K562 (cell line): ENCODE measurements at regions not wholly inside any gene's neighbourhood (a gene's known extent, or its start where the extent isn't known, plus 50 kb on each side); places are given as distances from the start of the nearest gene placed in this dataset.

ENCODE experiments used
- ATAC-seq: fragments of 200-7000 bp; cut with Tn5 transposase; 3 replicates; pipeline ENCODE4 v1.9.1; 2020; ENCODE audit warnings: moderate library complexity
- BruUV-seq: library from RNA; stranded (reverse); fragments of 400-500 nt; replicated peaks from 2 replicates; lab custom pipeline; 2021; lab: Mats Ljungman, UMichigan
- CTCF ChIA-PET: fragments of 300-600 bp; formaldehyde crosslinking; extraction: SDS; loops from one replicate; lab custom pipeline; 2021; ENCODE audit warnings: low intra/inter-chr PET ratio; lab: Yijun Ruan, JAX
- POLR2A ChIA-PET: fragments of 300-600, 350-650 bp; sonication (Branson Sonifier 250); formaldehyde crosslinking; extraction: SDS; loops from one replicate; lab custom pipeline; 2021; ENCODE audit warnings: antibody characterized with exemption, inconsistent platforms; lab: Yijun Ruan, JAX
- DNase-seq, 4 experiments: peaks; one replicate each; pipeline versions ENCODE4 v3.0.0 to v3.0.0-alpha.2; 2011 to 2018; ENCODE audit warnings: low spot score in 3 of 4, mixed read lengths in 3 of 4; ENCODE audit errors: extremely low read depth in 1 of 4
- FAIRE-seq: peaks from 2 replicates; lab custom pipeline; 2011; peaks lifted over from hg19 to GRCh38; lab: Jason Lieb, UNC
- H2AFZ ChIP-seq: 2 replicates; pipeline ENCODE4 v1.6.0; 2011; ENCODE audit warnings: low read depth, low read length, control low read depth, inconsistent platforms
- H3K27ac ChIP-seq: fragments of 200-600 bp; 3 replicates; pipeline ENCODE4 v1.8.0; 2011; ENCODE audit warnings: low read depth, mild to moderate bottlenecking, control low read depth, inconsistent platforms, low read length, moderate library complexity, mixed read lengths; ENCODE audit errors: extremely low read depth
- H3K27me3 ChIP-seq, 2 experiments: fragments of 300-600 bp in 1 of 2; 2 replicates in 1 of 2; 3 replicates in 1 of 2; pipeline versions ENCODE4 v1.6.0 to v1.8.0; 2011; ENCODE audit warnings: inconsistent platforms in 2 of 2, low read length in 2 of 2, mild to moderate bottlenecking in 1 of 2, mixed read lengths in 1 of 2, moderate library complexity in 1 of 2; ENCODE audit not compliant: control insufficient read depth in 2 of 2, insufficient read depth in 2 of 2
- H3K36me3 ChIP-seq: fragments of 300-600 bp; 3 replicates; pipeline ENCODE4 v1.8.0; 2011; ENCODE audit warnings: mild to moderate bottlenecking, low read length, inconsistent platforms; ENCODE audit not compliant: control insufficient read depth, insufficient read depth
- H3K4me1 ChIP-seq, 2 experiments: fragments of 200-600 bp in 1 of 2; replicated peaks in 1 of 2; 2 replicates in 1 of 2; 3 replicates in 1 of 2; pipeline versions ENCODE4 v1.5.1 to v1.8.0; 2011; ENCODE audit warnings: inconsistent platforms in 2 of 2, low read length in 2 of 2, mild to moderate bottlenecking in 1 of 2, mixed read lengths in 1 of 2, moderate library complexity in 1 of 2; ENCODE audit not compliant: control insufficient read depth in 2 of 2, insufficient read depth in 2 of 2
- H3K4me2 ChIP-seq: 2 replicates; pipeline ENCODE4 v1.6.1; 2011; ENCODE audit warnings: low read length, control low read depth, inconsistent platforms, mixed read lengths; ENCODE audit not compliant: insufficient read depth
- H3K4me3 ChIP-seq: fragments of 200-600 bp; sonication (generic), shearing (Covaris generic); 2 replicates; pipeline ENCODE4 v1.5.1; 2016; ENCODE audit warnings: control low read depth, inconsistent platforms
- H3K79me2 ChIP-seq: fragments of 200-600 bp; 3 replicates; pipeline ENCODE4 v1.8.0; 2011; ENCODE audit warnings: low read length, inconsistent platforms; ENCODE audit not compliant: control insufficient read depth, insufficient read depth
- H3K9ac ChIP-seq, 2 experiments: 2 replicates each; pipeline versions ENCODE4 v1.6.0 to v1.6.1; 2011; ENCODE audit warnings: low read depth in 2 of 2, low read length in 2 of 2, control low read depth in 1 of 2, inconsistent platforms in 1 of 2, mild to moderate bottlenecking in 1 of 2, mixed read lengths in 1 of 2; ENCODE audit not compliant: insufficient read depth in 1 of 2
- H3K9me1 ChIP-seq: one replicate; pipeline ENCODE4 v1.6.0; 2011; ENCODE audit warnings: inconsistent platforms, mild to moderate bottlenecking, low read length, moderate library complexity; ENCODE audit not compliant: control insufficient read depth, insufficient read depth
- H3K9me3 ChIP-seq: replicated peaks from 2 replicates; pipeline ENCODE4 v1.5.1; 2011; ENCODE audit warnings: low read depth, low read length, inconsistent platforms; ENCODE audit not compliant: control insufficient read depth, insufficient read depth
- H4K20me1 ChIP-seq: replicated peaks from 2 replicates; pipeline ENCODE4 v1.6.1; 2011; ENCODE audit warnings: low read length, inconsistent platforms, mixed read lengths; ENCODE audit not compliant: control insufficient read depth, insufficient read depth
- NUFIP1 ChIP-seq: fragments of 450-650 bp; IDR thresholded peaks from 2 replicates; pipeline ENCODE4 v1.6.1; 2018; ENCODE audit not compliant: partially characterized antibody
- POLR3A ChIP-seq: IDR thresholded peaks from 2 replicates; pipeline ENCODE4 v1.6.1; 2011; ENCODE audit warnings: borderline replicate concordance, mild to moderate bottlenecking, moderate library complexity; ENCODE audit not compliant: insufficient read length, insufficient read depth; ENCODE audit errors: extremely low read depth
- SMAD3 ChIP-seq: fragments of 450-650 bp; formaldehyde crosslinking; conservative IDR thresholded peaks from 2 replicates; pipeline ENCODE4 v1.4.0; 2020; ENCODE audit warnings: mild to moderate bottlenecking
- ZNF175 ChIP-seq: fragments of 200-800 bp; sonication (Bioruptor generic); IDR thresholded peaks from 2 replicates; pipeline ENCODE4 v1.6.1; 2016; ENCODE audit warnings: low read depth, mild to moderate bottlenecking, missing genetic modification characterization, missing compliant biosample characterization
- ZNF431 ChIP-seq: sonication (generic); formaldehyde crosslinking; IDR thresholded peaks from 2 replicates; pipeline ENCODE4 v1.8.0; 2022; ENCODE audit warnings: mild to moderate bottlenecking, missing genetic modification reagents
- ZNF507 ChIP-seq: conservative IDR thresholded peaks from 2 replicates; pipeline ENCODE4 v1.6.1; 2017; ENCODE audit warnings: missing genetic modification characterization, missing compliant biosample characterization
- WGBS: fragments of 100-300 bp; shearing (Covaris generic); methylation state at CpG from one replicate; pipeline ENCODE4 v1.1.6; 2016; ENCODE audit warnings: low coverage, mixed read lengths; ENCODE audit not compliant: insufficient coverage; ENCODE audit errors: missing lambda C conversion rate; 5-methylcytosine and 5-hydroxymethylcytosine counted together
- in situ Hi-C: fragments of 300-500 bp; cut with MboI; formaldehyde crosslinking; loops from 4 replicates; pipeline ENCODE4 v1.15.0; 2018; ENCODE audit warnings: inconsistent platforms, mixed read lengths
- intact Hi-C: fragments of 100-400 bp; cut with micrococcal nuclease; formaldehyde crosslinking; loops from 2 replicates; pipeline ENCODE4 v1.14.2; 2022
- TF ChIP-seq, protein P1 (sequence below): fragments of 200-800 bp; sonication (Bioruptor generic); IDR thresholded peaks from 2 replicates; pipeline ENCODE4 v1.6.1; 2017; ENCODE audit warnings: missing genetic modification characterization, missing compliant biosample characterization
- TF ChIP-seq, protein P2 (sequence below): fragments of 250-450 bp; sonication (Bioruptor Pico); IDR thresholded peaks from 2 replicates; pipeline ENCODE4 v1.5.0; 2020; ENCODE audit warnings: mild to moderate bottlenecking, borderline replicate concordance

DNA sequence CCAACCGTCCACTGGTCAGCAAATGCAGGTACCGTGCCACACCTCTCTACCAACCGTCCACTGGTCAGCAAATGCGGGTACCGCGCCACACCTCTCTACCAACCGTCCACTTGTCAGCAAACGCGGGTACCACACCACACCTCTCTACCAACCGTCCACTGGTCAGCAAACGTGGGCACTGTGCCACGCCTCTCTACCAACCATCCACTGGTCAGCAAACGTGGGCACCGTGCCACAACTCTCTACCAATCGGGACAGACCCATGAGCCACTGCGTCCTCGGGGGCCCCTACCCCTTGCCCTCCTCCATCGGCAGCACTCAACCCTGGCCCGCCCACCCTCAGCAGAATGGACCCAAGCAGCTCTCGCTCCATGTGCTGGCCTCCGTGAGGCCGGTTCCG, 226.4 kb upstream of the SALL3 start:
- DNase-seq: no peak
- WGBS: 6% methylated on average over 11 of the region's 23 CpGs
- no peak overlapping the region for H2AFZ ChIP-seq
- no peaks in the 10 kb centered on the region for H4K20me1 ChIP-seq
- no peaks in the 10 kb centered on the region for H3K4me1 ChIP-seq
- no peaks in the 10 kb centered on the region; a peak in 1 of 5 replicates for H3K27me3 ChIP-seq
- ChIA-PET CTCF (no interaction called here), POLR2A (no interaction called here)
- in situ Hi-C loops (no loop called here), intact Hi-C loops (no loop called here)
- H3K4me3 ChIP-seq: no peak overlapping the region
- H3K9me1 ChIP-seq: no peaks in the 10 kb centered on the region
- TF ChIP-seq NUFIP1 (no peak), ZNF175 (CRISPR knock-in tag) (no peak), SMAD3 (CRISPR knock-in tag) (no peak), ZNF431 (CRISPR knock-in tag) (no peak), ZNF507 (tag) (no peak), POLR3A (no peak)
- TF ChIP-seq, protein P1, sequence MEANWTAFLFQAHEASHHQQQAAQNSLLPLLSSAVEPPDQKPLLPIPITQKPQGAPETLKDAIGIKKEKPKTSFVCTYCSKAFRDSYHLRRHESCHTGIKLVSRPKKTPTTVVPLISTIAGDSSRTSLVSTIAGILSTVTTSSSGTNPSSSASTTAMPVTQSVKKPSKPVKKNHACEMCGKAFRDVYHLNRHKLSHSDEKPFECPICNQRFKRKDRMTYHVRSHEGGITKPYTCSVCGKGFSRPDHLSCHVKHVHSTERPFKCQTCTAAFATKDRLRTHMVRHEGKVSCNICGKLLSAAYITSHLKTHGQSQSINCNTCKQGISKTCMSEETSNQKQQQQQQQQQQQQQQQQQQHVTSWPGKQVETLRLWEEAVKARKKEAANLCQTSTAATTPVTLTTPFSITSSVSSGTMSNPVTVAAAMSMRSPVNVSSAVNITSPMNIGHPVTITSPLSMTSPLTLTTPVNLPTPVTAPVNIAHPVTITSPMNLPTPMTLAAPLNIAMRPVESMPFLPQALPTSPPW: no peak
- TF ChIP-seq, protein P2, sequence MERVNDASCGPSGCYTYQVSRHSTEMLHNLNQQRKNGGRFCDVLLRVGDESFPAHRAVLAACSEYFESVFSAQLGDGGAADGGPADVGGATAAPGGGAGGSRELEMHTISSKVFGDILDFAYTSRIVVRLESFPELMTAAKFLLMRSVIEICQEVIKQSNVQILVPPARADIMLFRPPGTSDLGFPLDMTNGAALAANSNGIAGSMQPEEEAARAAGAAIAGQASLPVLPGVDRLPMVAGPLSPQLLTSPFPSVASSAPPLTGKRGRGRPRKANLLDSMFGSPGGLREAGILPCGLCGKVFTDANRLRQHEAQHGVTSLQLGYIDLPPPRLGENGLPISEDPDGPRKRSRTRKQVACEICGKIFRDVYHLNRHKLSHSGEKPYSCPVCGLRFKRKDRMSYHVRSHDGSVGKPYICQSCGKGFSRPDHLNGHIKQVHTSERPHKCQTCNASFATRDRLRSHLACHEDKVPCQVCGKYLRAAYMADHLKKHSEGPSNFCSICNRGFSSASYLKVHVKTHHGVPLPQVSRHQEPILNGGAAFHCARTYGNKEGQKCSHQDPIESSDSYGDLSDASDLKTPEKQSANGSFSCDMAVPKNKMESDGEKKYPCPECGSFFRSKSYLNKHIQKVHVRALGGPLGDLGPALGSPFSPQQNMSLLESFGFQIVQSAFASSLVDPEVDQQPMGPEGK (CRISPR knock-in tag): no peak
- H3K9me3 ChIP-seq: no peaks in the 10 kb centered on the region
- H3K36me3 ChIP-seq: no peaks in the 10 kb centered on the region
- no peak overlapping the region for H3K4me2 ChIP-seq
- no TSS peak for BruUV-seq
- no peaks in the 10 kb centered on the region for H3K79me2 ChIP-seq
- no peak for ATAC-seq
- H3K9ac ChIP-seq: no peak overlapping the region
- FAIRE-seq: no peak
- H3K27ac ChIP-seq: no peak overlapping the region
